ENCODE measurements at regions not wholly inside any gene's neighbourhood (a gene's known extent, or its start where the extent isn't known, plus 50 kb on each side); places are given as distances from the start of the nearest gene placed in this dataset.
"Not testable (repeated sequence)": the region's sequence is repeated elsewhere in the genome, so short reads cannot be mapped to it uniquely, and the experiment has no call there.

GRCh38 chr1:120277428-120278258 is 101.3 kb upstream of the SEC22B start:
- DNase-seq = not testable (repeated sequence)

GRCh38 chr1:120276710-120277109 is 100.4 kb upstream of the SEC22B start:
- DNase-seq = not testable (repeated sequence)

GRCh38 chr1:120274438-120274837 is 98.1 kb upstream of the SEC22B start:
- DNase-seq = not testable (repeated sequence)

- not testable (repeated sequence) for DNase-seq
These were observed 97.0 kb upstream of the SEC22B start for GRCh38 chr1:120273363-120273762.

GRCh38 chr1:120272242-120272641 is 95.9 kb upstream of the SEC22B start:
- DNase-seq = not testable (repeated sequence)

GRCh38 chr1:120271561-120272221 is 95.4 kb upstream of the SEC22B start:
- DNase-seq = not testable (repeated sequence)

GRCh38 chr1:120267894-120268551 is 91.7 kb upstream of the SEC22B start:
- DNase-seq = not testable (repeated sequence)

- not testable (repeated sequence) for DNase-seq
These were observed 88.2 kb upstream of the SEC22B start for GRCh38 chr1:120264564-120264963.

GRCh38 chr1:120262791-120263751 is 86.8 kb upstream of the SEC22B start:
- DNase-seq = not testable (repeated sequence)

- DNase-seq = not testable (repeated sequence)
These were observed 81.4 kb upstream of the SEC22B start for GRCh38 chr1:120257778-120258105.

- not testable (repeated sequence) for DNase-seq
These were observed 80.9 kb upstream of the SEC22B start for GRCh38 chr1:120257064-120257777.

- not testable (repeated sequence) for DNase-seq
These were observed 74.4 kb upstream of the SEC22B start for GRCh38 chr1:120250756-120251155.

GRCh38 chr1:120248726-120249427 is 72.6 kb upstream of the SEC22B start:
- not testable (repeated sequence) for DNase-seq

GRCh38 chr1:120248203-120248602 is 71.9 kb upstream of the SEC22B start:
- not testable (repeated sequence) for DNase-seq

GRCh38 chr1:120243867-120244266 is 67.5 kb upstream of the SEC22B start:
- DNase-seq = not testable (repeated sequence)

GRCh38 chr1:120242582-120242981 is 66.3 kb upstream of the SEC22B start:
- DNase-seq = not testable (repeated sequence)

GRCh38 chr1:120241868-120242267 is 65.5 kb upstream of the SEC22B start:
- DNase-seq = not testable (repeated sequence)

- DNase-seq = not testable (repeated sequence)
These were observed 63.9 kb upstream of the SEC22B start for GRCh38 chr1:120240181-120240580.

- not testable (repeated sequence) for DNase-seq
These were observed 63.0 kb upstream of the SEC22B start for GRCh38 chr1:120239351-120239750.

GRCh38 chr1:120238867-120239266 is 62.5 kb upstream of the SEC22B start:
- DNase-seq = not testable (repeated sequence)

GRCh38 chr1:120233661-120234018 is 57.3 kb upstream of the SEC22B start:
- DNase-seq = not testable (repeated sequence)

Data from MV-4-11 (cell line).